Endothelial cell of umbilical vein (primary cell): ENCODE measurements at regions not wholly inside any gene's neighbourhood (a gene's known extent, or its start where the extent isn't known, plus 50 kb on each side); places are given as distances from the start of the nearest gene placed in this dataset.

Source experiments
- BruUV-seq: library from RNA; stranded (reverse); fragments of 400-500 nt; replicated peaks from 2 replicates; lab custom pipeline; 2021; lab: Mats Ljungman, UMichigan
- CTCF ChIA-PET: fragments of 300-600, 350-600 bp; sonication (Branson Sonifier 250); formaldehyde crosslinking; loops from one replicate; lab custom pipeline; 2021; ENCODE audit warnings: antibody characterized with exemption, inconsistent platforms; lab: Charles Lee
- POLR2A ChIA-PET: fragments of 300-600, 350-600 bp; sonication (Branson Sonifier 250); formaldehyde crosslinking; loops from one replicate; lab custom pipeline; 2021; ENCODE audit warnings: antibody characterized with exemption, inconsistent platforms; lab: Charles Lee
- DNase-seq: peaks from one replicate; pipeline ENCODE4 v3.0.0-alpha.2; 2011; ENCODE audit warnings: low read depth, low spot score
- FAIRE-seq: peaks from 2 replicates; lab custom pipeline; 2011; peaks lifted over from hg19 to GRCh38; lab: Jason Lieb, UNC
- H2AFZ ChIP-seq: 2 replicates; pipeline ENCODE4 v1.6.0; 2012; ENCODE audit warnings: low read depth, low read length, control low read depth, inconsistent platforms
- H3K27ac ChIP-seq: 2 replicates; pipeline ENCODE4 v1.5.1; 2011; ENCODE audit warnings: low read depth, mild to moderate bottlenecking, control low read depth, low read length, moderate library complexity; ENCODE audit not compliant: insufficient read depth
- H3K27me3 ChIP-seq, 2 experiments: 2 replicates each; pipeline versions ENCODE4 v1.6.0 to v1.6.1; 2011; ENCODE audit warnings: low read length in 2 of 2, mixed read lengths in 1 of 2; ENCODE audit not compliant: control insufficient read depth in 2 of 2, insufficient read depth in 2 of 2
- H3K36me3 ChIP-seq, 2 experiments: 2 replicates in 1 of 2; 3 replicates in 1 of 2; pipeline ENCODE4 v1.5.1; 2011; ENCODE audit warnings: low read length in 2 of 2, mild to moderate bottlenecking in 1 of 2, moderate library complexity in 1 of 2; ENCODE audit not compliant: control insufficient read depth in 2 of 2, insufficient read depth in 2 of 2; ENCODE audit errors: extremely low read depth in 1 of 2
- H3K4me1 ChIP-seq: 3 replicates; pipeline ENCODE4 v1.5.1; 2011; ENCODE audit warnings: mild to moderate bottlenecking, low read length; ENCODE audit not compliant: control insufficient read depth, insufficient read depth; ENCODE audit errors: extremely low read depth
- H3K4me2 ChIP-seq: 2 replicates; pipeline ENCODE4 v1.6.1; 2011; ENCODE audit warnings: low read length, control low read depth, mixed read lengths; ENCODE audit not compliant: insufficient read depth
- H3K4me3 ChIP-seq, 3 experiments: fragments of 200-600 bp in 1 of 3; sonication (generic), shearing (Covaris generic) in 1 of 3; replicated peaks in 1 of 3; 2 replicates each; pipeline ENCODE4 v1.5.1; 2011 to 2016; ENCODE audit warnings: control low read depth in 3 of 3, low read length in 3 of 3, mild to moderate bottlenecking in 2 of 3, inconsistent platforms in 1 of 3, low read depth in 1 of 3, moderate library complexity in 1 of 3; ENCODE audit not compliant: insufficient read depth in 1 of 3
- H3K79me2 ChIP-seq: 2 replicates; pipeline ENCODE4 v1.6.0; 2012; ENCODE audit warnings: low read length, inconsistent platforms; ENCODE audit not compliant: control insufficient read depth, insufficient read depth
- H3K9ac ChIP-seq: replicated peaks from 2 replicates; pipeline ENCODE3; 2011; ENCODE audit warnings: low read length, control low read depth; ENCODE audit not compliant: insufficient read depth; ENCODE audit errors: extremely low read depth
- H3K9me1 ChIP-seq: replicated peaks from 3 replicates; pipeline ENCODE4 v1.6.0; 2011; ENCODE audit warnings: mild to moderate bottlenecking, low read length; ENCODE audit not compliant: control insufficient read depth, insufficient read depth; ENCODE audit errors: extremely low read depth
- H3K9me3 ChIP-seq: replicated peaks from 2 replicates; pipeline ENCODE4 v1.5.1; 2012; ENCODE audit warnings: low read length, inconsistent platforms; ENCODE audit not compliant: control insufficient read depth, insufficient read depth
- H4K20me1 ChIP-seq: replicated peaks from 2 replicates; pipeline ENCODE3; 2011; ENCODE audit warnings: mild to moderate bottlenecking, low read length; ENCODE audit not compliant: control insufficient read depth, insufficient read depth; ENCODE audit errors: extremely low read depth
- EZH2 ChIP-seq: IDR thresholded peaks from 2 replicates; pipeline ENCODE4 v1.6.1; 2012; ENCODE audit warnings: borderline replicate concordance, low read depth, mild to moderate bottlenecking, moderate library complexity, low read length, inconsistent platforms; ENCODE audit not compliant: severe bottlenecking
- FOS ChIP-seq: IDR thresholded peaks from 2 replicates; pipeline ENCODE4 v1.6.1; 2011; ENCODE audit warnings: mild to moderate bottlenecking, low read length, moderate library complexity, borderline replicate concordance; ENCODE audit not compliant: insufficient read depth
- GATA2 ChIP-seq: IDR thresholded peaks from 2 replicates; pipeline ENCODE4 v1.7.0; 2011; ENCODE audit warnings: low read depth, mild to moderate bottlenecking, moderate library complexity, mixed read lengths, low read length; ENCODE audit not compliant: insufficient read length, insufficient read depth
- JUN ChIP-seq: IDR thresholded peaks from 2 replicates; pipeline ENCODE4 v1.6.1; 2011; ENCODE audit warnings: borderline replicate concordance, low read depth; ENCODE audit not compliant: insufficient read length, insufficient read depth
- MYC ChIP-seq: IDR thresholded peaks from one replicate; pipeline ENCODE4 v1.6.1; 2011; ENCODE audit warnings: mild to moderate bottlenecking, low read depth, low read length
- POLR2A ChIP-seq: IDR thresholded peaks from 2 replicates; pipeline ENCODE4 v1.6.1; 2012; ENCODE audit warnings: low read depth, mild to moderate bottlenecking, control low read depth, low read length
- POLR2AphosphoS5 ChIP-seq: IDR thresholded peaks from 2 replicates; pipeline ENCODE4 v1.6.1; 2012; ENCODE audit warnings: low read depth, mild to moderate bottlenecking, control low read depth, low read length, moderate library complexity; ENCODE audit not compliant: insufficient read depth
- dilution Hi-C: fragments of 300-500 bp; cut with MboI; formaldehyde crosslinking; loops from one replicate; pipeline ENCODE4 v1.15.0; 2019; ENCODE audit warnings: low sequenced_read_pairs; ENCODE audit not compliant: extremely low pct_ligation_motif_present
- intact Hi-C: fragments of 100-400 bp; cut with micrococcal nuclease; formaldehyde crosslinking; loops from one replicate; pipeline ENCODE4 v1.10.0; 2022
- TF ChIP-seq, protein P1 (sequence below), 2 donors: IDR thresholded peaks; 1 replicate in 1 of 2; 2 replicates in 1 of 2; pipeline ENCODE4 v1.5.1; 2011; ENCODE audit warnings: low read length in 2 of 2, mild to moderate bottlenecking in 2 of 2, moderate library complexity in 2 of 2, control low read depth in 1 of 2, inconsistent platforms in 1 of 2, low read depth in 1 of 2; ENCODE audit not compliant: insufficient read depth in 1 of 2; ENCODE audit errors: extremely low read depth in 1 of 2
- TF ChIP-seq, protein P2 (sequence below): IDR thresholded peaks from 2 replicates; pipeline ENCODE4 v1.6.1; 2011; ENCODE audit not compliant: insufficient read depth, insufficient read length

GRCh38 chr7:138170959-138171703 lies 94.9 kb downstream of the AKR1D1 start:
- dilution Hi-C loops = no loop called here
- no peak for FAIRE-seq
- CTCF ChIA-PET = interaction anchor here (1.1 kb wide), 1 partner anchor 572 kb away, joined by 3 read pairs; no protein-coding TSS in a partner anchor

More at GRCh38 chr7:138170959-138171703, 94.9 kb downstream of the AKR1D1 start:
- TF ChIP-seq FOS = no peak
- TF ChIP-seq JUN = no peak
- TF ChIP-seq, protein P1, sequence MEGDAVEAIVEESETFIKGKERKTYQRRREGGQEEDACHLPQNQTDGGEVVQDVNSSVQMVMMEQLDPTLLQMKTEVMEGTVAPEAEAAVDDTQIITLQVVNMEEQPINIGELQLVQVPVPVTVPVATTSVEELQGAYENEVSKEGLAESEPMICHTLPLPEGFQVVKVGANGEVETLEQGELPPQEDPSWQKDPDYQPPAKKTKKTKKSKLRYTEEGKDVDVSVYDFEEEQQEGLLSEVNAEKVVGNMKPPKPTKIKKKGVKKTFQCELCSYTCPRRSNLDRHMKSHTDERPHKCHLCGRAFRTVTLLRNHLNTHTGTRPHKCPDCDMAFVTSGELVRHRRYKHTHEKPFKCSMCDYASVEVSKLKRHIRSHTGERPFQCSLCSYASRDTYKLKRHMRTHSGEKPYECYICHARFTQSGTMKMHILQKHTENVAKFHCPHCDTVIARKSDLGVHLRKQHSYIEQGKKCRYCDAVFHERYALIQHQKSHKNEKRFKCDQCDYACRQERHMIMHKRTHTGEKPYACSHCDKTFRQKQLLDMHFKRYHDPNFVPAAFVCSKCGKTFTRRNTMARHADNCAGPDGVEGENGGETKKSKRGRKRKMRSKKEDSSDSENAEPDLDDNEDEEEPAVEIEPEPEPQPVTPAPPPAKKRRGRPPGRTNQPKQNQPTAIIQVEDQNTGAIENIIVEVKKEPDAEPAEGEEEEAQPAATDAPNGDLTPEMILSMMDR (IDR thresholded peaks at IDR 0.05; ENCODE audit: extremely low read depth in 1 of 2, insufficient read depth in 1 of 2, low read depth in 1 of 2, low read length in 2 of 2) = no peak
- TF ChIP-seq MYC = no peak
- TF ChIP-seq GATA2 = no peak
- no peak for TF ChIP-seq POLR2AphosphoS5
- TF ChIP-seq POLR2A = no peak
- no peak for TF ChIP-seq EZH2
- TF ChIP-seq, protein P2, sequence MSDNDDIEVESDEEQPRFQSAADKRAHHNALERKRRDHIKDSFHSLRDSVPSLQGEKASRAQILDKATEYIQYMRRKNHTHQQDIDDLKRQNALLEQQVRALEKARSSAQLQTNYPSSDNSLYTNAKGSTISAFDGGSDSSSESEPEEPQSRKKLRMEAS = no peak
- intact Hi-C loops = no loop called here
- DNase-seq = no peak
- no peaks in the 10 kb centered on the region for H3K9me3 ChIP-seq
- no peak overlapping the region for H2AFZ ChIP-seq
- BruUV-seq = no TSS peak
- H3K4me1 ChIP-seq = no peaks in the 10 kb centered on the region
- H3K27me3 ChIP-seq = no peaks in the 10 kb centered on the region
- H3K79me2 ChIP-seq = no peaks in the 10 kb centered on the region
- no peak overlapping the region for H3K4me2 ChIP-seq
- H3K9ac ChIP-seq = no peak overlapping the region
- H3K9me1 ChIP-seq = no peaks in the 10 kb centered on the region
- H4K20me1 ChIP-seq = no peaks in the 10 kb centered on the region
- POLR2A ChIA-PET = no interaction called here
- H3K36me3 ChIP-seq = no peaks in the 10 kb centered on the region
- no peak overlapping the region for H3K27ac ChIP-seq
- no peak overlapping the region for H3K4me3 ChIP-seq
